IPS-NIHi7 (cell line): ENCODE measurements at regions not wholly inside any gene's neighbourhood (a gene's known extent, or its start where the extent isn't known, plus 50 kb on each side); places are given as distances from the start of the nearest gene placed in this dataset.

Experiments used
- DNase-seq: peaks from one replicate; pipeline ENCODE4 v3.0.0; 2012; ENCODE audit warnings: mixed read lengths; ENCODE audit errors: extremely low spot score

GRCh38 chr2:239521518-239521815, 120.6 kb upstream of the HDAC4 start:
- no peak for DNase-seq

- DNase-seq, result no peak
These were observed 120.1 kb upstream of the HDAC4 start for GRCh38 chr2:239520811-239521517.

GRCh38 chr2:239519921-239520585, 119.2 kb upstream of the HDAC4 start:
- DNase-seq, result no peak

- DNase-seq, result no peak
These were observed 118.5 kb upstream of the HDAC4 start for GRCh38 chr2:239519089-239519920.

GRCh38 chr2:239518286-239519088, 117.7 kb upstream of the HDAC4 start:
- DNase-seq, result no peak

GRCh38 chr2:239517686-239518085, 116.9 kb upstream of the HDAC4 start:
- no peak for DNase-seq

GRCh38 chr2:239516954-239517305, 116.1 kb upstream of the HDAC4 start:
- no peak for DNase-seq

- no peak for DNase-seq
These were observed 115.6 kb upstream of the HDAC4 start for GRCh38 chr2:239516286-239516953.

GRCh38 chr2:239514754-239515530, 114.1 kb upstream of the HDAC4 start:
- DNase-seq, result peak; percentile 45

- no peak for DNase-seq
These were observed 111.2 kb upstream of the HDAC4 start for GRCh38 chr2:239512054-239512453.

GRCh38 chr2:239509373-239510143, 108.7 kb upstream of the HDAC4 start:
- DNase-seq, result no peak

- no peak for DNase-seq
These were observed 107.4 kb upstream of the HDAC4 start for GRCh38 chr2:239508261-239508660.

GRCh38 chr2:239507576-239508258, 106.9 kb upstream of the HDAC4 start:
- DNase-seq, result no peak

- DNase-seq, result no peak
These were observed 106.1 kb upstream of the HDAC4 start for GRCh38 chr2:239506961-239507360.

GRCh38 chr2:239506101-239506857, 105.5 kb upstream of the HDAC4 start:
- DNase-seq, result peak; percentile 54

GRCh38 chr2:239504643-239505235, 103.9 kb upstream of the HDAC4 start:
- DNase-seq, result no peak

GRCh38 chr2:239502430-239503186, 101.8 kb upstream of the HDAC4 start:
- no peak for DNase-seq
